GM12878 (cell line): ENCODE measurements at regions not wholly inside any gene's neighbourhood (a gene's known extent, or its start where the extent isn't known, plus 50 kb on each side); places are given as distances from the start of the nearest gene placed in this dataset.

ENCODE experiments used
- ATAC-seq: fragments of 200-7000 bp; cut with Tn5 transposase; 3 replicates; pipeline ENCODE4 v1.9.1; 2020; ENCODE audit warnings: mild to moderate bottlenecking, moderate library complexity
- BruUV-seq: library from RNA; stranded (reverse); fragments of 400-500 nt; replicated peaks from 2 replicates; lab custom pipeline; 2021; lab: Mats Ljungman, UMichigan
- CTCF ChIA-PET: fragments of 300-600 bp; sonication (Branson Sonifier 250); formaldehyde crosslinking; extraction: SDS; loops from one replicate; lab custom pipeline; 2021; ENCODE audit warnings: inconsistent platforms; lab: Yijun Ruan, JAX
- POLR2A ChIA-PET: fragments of 350-600 bp; formaldehyde crosslinking; extraction: SDS; loops from one replicate; lab custom pipeline; 2021; ENCODE audit warnings: inconsistent platforms; lab: Charles Lee
- RAD21 ChIA-PET: fragments of 300-600 bp; sonication (Branson Sonifier 250); formaldehyde crosslinking; loops from one replicate; lab custom pipeline; 2023; ENCODE audit warnings: antibody characterized with exemption; ENCODE audit not compliant: unreplicated experiment; lab: Charles Lee
- SMC1A ChIA-PET: fragments of 300-600 bp; sonication (Branson Sonifier 250); formaldehyde crosslinking; loops from one replicate; lab custom pipeline; 2023; ENCODE audit not compliant: unreplicated experiment, uncharacterized antibody; lab: Charles Lee
- DNase-seq: peaks from one replicate; pipeline ENCODE4 v3.0.0-alpha.2; 2011; ENCODE audit warnings: low read depth, low spot score
- FAIRE-seq: peaks from 3 replicates; lab custom pipeline; 2011; peaks lifted over from hg19 to GRCh38; lab: Jason Lieb, UNC
- H2AFZ ChIP-seq: 2 replicates; pipeline ENCODE4 v1.6.0; 2011; ENCODE audit warnings: low read depth, low read length, control low read depth; ENCODE audit not compliant: control insufficient read depth
- H3K27ac ChIP-seq: 2 replicates; pipeline ENCODE4 v1.5.1; 2011; ENCODE audit warnings: control low read depth; ENCODE audit not compliant: control insufficient read depth, insufficient read depth
- H3K27me3 ChIP-seq, 2 experiments: replicated peaks in 1 of 2; 2 replicates each; pipeline versions ENCODE4 v1.6.0 to v1.6.1; 2011; ENCODE audit warnings: low read length in 1 of 2; ENCODE audit not compliant: control insufficient read depth in 2 of 2, insufficient read depth in 2 of 2
- H3K36me3 ChIP-seq, 2 experiments: 2 replicates each; pipeline ENCODE4 v1.5.1; 2011; ENCODE audit warnings: low read length in 1 of 2; ENCODE audit not compliant: control insufficient read depth in 2 of 2, insufficient read depth in 2 of 2
- H3K4me1 ChIP-seq: 2 replicates; pipeline ENCODE4 v1.6.1; 2011; ENCODE audit warnings: mild to moderate bottlenecking, low read length, moderate library complexity, mixed read lengths; ENCODE audit not compliant: control insufficient read depth, insufficient read depth
- H3K4me2 ChIP-seq: 2 replicates; pipeline ENCODE4 v1.6.0; 2011; ENCODE audit warnings: control low read depth; ENCODE audit not compliant: control insufficient read depth, insufficient read depth
- H3K4me3 ChIP-seq: fragments of 200-600 bp; sonication (generic); 2 replicates; pipeline ENCODE4 v1.5.1; 2016
- H3K79me2 ChIP-seq: 2 replicates; pipeline ENCODE4 v1.6.0; 2011; ENCODE audit warnings: low read length; ENCODE audit not compliant: control insufficient read depth, insufficient read depth
- H3K9ac ChIP-seq: 2 replicates; pipeline ENCODE4 v1.8.0; 2011; ENCODE audit warnings: low read length, control low read depth, mixed read lengths; ENCODE audit not compliant: control insufficient read depth, insufficient read depth
- H3K9me3 ChIP-seq: replicated peaks from 3 replicates; pipeline ENCODE4 v1.5.1; 2011; ENCODE audit warnings: mild to moderate bottlenecking, low read length; ENCODE audit not compliant: control insufficient read depth, insufficient read depth
- H4K20me1 ChIP-seq: 2 replicates; pipeline ENCODE4 v1.6.0; 2011; ENCODE audit not compliant: control insufficient read depth, insufficient read depth
- CBX5 ChIP-seq: sonication (generic); IDR thresholded peaks from 2 replicates; pipeline ENCODE4 v1.6.1; 2016; ENCODE audit warnings: low read depth, moderate library complexity, mild to moderate bottlenecking, inconsistent platforms
- CREM ChIP-seq: IDR thresholded peaks from 2 replicates; pipeline ENCODE4 v1.6.1; 2014; ENCODE audit warnings: antibody characterized with exemption, low read depth
- HSF1 ChIP-seq: fragments of 150-350 bp; IDR thresholded peaks from 2 replicates; pipeline ENCODE4 v1.6.1; 2014; ENCODE audit warnings: mild to moderate bottlenecking, low read depth, low read length
- IKZF1 ChIP-seq: fragments of 450-650 bp; conservative IDR thresholded peaks from 2 replicates; pipeline ENCODE4 v1.6.1; 2017; ENCODE audit warnings: antibody characterized with exemption, mild to moderate bottlenecking
- IRF4 ChIP-seq: IDR thresholded peaks from 2 replicates; pipeline ENCODE4 v1.6.1; 2011; ENCODE audit warnings: low read depth, low read length
- MLLT1 ChIP-seq: fragments of 450-650 bp; IDR thresholded peaks from 2 replicates; pipeline ENCODE4 v1.6.1; 2016; ENCODE audit warnings: mild to moderate bottlenecking
- MYC ChIP-seq: IDR thresholded peaks from 2 replicates; pipeline ENCODE4 v1.6.1; 2011; ENCODE audit warnings: mild to moderate bottlenecking, low read length, moderate library complexity, inconsistent platforms; ENCODE audit not compliant: insufficient read depth, insufficient replicate concordance, insufficient read length, severe bottlenecking
- NFYB ChIP-seq: IDR thresholded peaks from 2 replicates; pipeline ENCODE4 v1.6.1; 2011; ENCODE audit warnings: low read depth, mild to moderate bottlenecking, low read length, improper control_type of control experiment, moderate library complexity; ENCODE audit not compliant: insufficient read depth
- NR2C1 ChIP-seq: fragments of 450-650 bp; IDR thresholded peaks from 2 replicates; pipeline ENCODE4 v1.6.1; 2017; ENCODE audit warnings: antibody characterized with exemption, mild to moderate bottlenecking, moderate library complexity
- PRDM15 ChIP-seq: fragments of 450-650 bp; formaldehyde crosslinking; IDR thresholded peaks from 2 replicates; pipeline ENCODE4 v1.4.0; 2020; ENCODE audit warnings: mild to moderate bottlenecking, moderate library complexity
- RBBP5 ChIP-seq: fragments of 200-600 bp; sonication (generic); conservative IDR thresholded peaks from 2 replicates; pipeline ENCODE4 v1.6.1; 2016
- RUNX3 ChIP-seq: IDR thresholded peaks from 2 replicates; pipeline ENCODE4 v1.6.1; 2012; ENCODE audit warnings: low read length, inconsistent platforms
- SREBF2 ChIP-seq: IDR thresholded peaks from 2 replicates; pipeline ENCODE4 v1.6.1; 2012; ENCODE audit warnings: mild to moderate bottlenecking, low read length
- SUPT20H ChIP-seq: IDR thresholded peaks from 2 replicates; pipeline ENCODE4 v1.6.1; 2011; ENCODE audit warnings: low read depth, mild to moderate bottlenecking, low read length, moderate library complexity, borderline replicate concordance; ENCODE audit not compliant: control insufficient read depth
- TCF3 ChIP-seq: IDR thresholded peaks from 2 replicates; pipeline ENCODE4 v1.6.1; 2012; ENCODE audit warnings: low read depth, mild to moderate bottlenecking, low read length, borderline replicate concordance; ENCODE audit not compliant: insufficient read depth
- ZNF207 ChIP-seq: fragments of 450-650 bp; IDR thresholded peaks from 2 replicates; pipeline ENCODE4 v1.6.1; 2014; ENCODE audit warnings: antibody characterized with exemption, mild to moderate bottlenecking, borderline replicate concordance
- ZNF384 ChIP-seq: IDR thresholded peaks from 2 replicates; pipeline ENCODE4 v1.6.1; 2012; ENCODE audit warnings: low read depth, mild to moderate bottlenecking, low read length, improper control_type of control experiment, borderline replicate concordance
- WGBS: methylation state at CpG from one replicate; pipeline ENCODE4 v1.1.6; 2016; ENCODE audit warnings: low lambda C conversion rate; ENCODE audit not compliant: insufficient replicate concordance, insufficient coverage; ENCODE audit errors: missing lambda C conversion rate; 5-methylcytosine and 5-hydroxymethylcytosine counted together
- in situ Hi-C: fragments of 300-500 bp; cut with MboI; formaldehyde crosslinking; loops from 9 replicates; pipeline ENCODE4 v1.14.3; 2018; ENCODE audit warnings: mixed read lengths
- intact Hi-C: fragments of 100-400 bp; cut with micrococcal nuclease; formaldehyde crosslinking; loops from one replicate; pipeline ENCODE4 v1.14.2; 2022; ENCODE audit not compliant: unreplicated experiment

GRCh38 chr20:17882834-17883591 lies 85.6 kb downstream of the SNX5 start:
- no peaks in the 10 kb centered on the region for H4K20me1 ChIP-seq
- ChIA-PET CTCF (no interaction called here), SMC1A (interaction anchor here (0.9 kb wide), 1 partner anchor 182 kb away, joined by 3 read pairs; no protein-coding TSS in a partner anchor), RAD21 (no interaction called here), POLR2A (no interaction called here)
- H3K36me3 ChIP-seq: no peaks in the 10 kb centered on the region
- ATAC-seq (no peak), FAIRE-seq (no peak), DNase-seq (no peak)
- no peaks in the 10 kb centered on the region for H3K79me2 ChIP-seq
- no peaks in the 10 kb centered on the region for H3K9me3 ChIP-seq
- H3K4me1 ChIP-seq: peaks cover 17% of the 10 kb centered on the region
- H2AFZ ChIP-seq: no peak overlapping the region
- H3K4me2 ChIP-seq: no peak overlapping the region
- BruUV-seq: no TSS peak
- no peak overlapping the region for H3K27ac ChIP-seq
- no peak for TF ChIP-seq NR2C1
- no peak for TF ChIP-seq IKZF1
- no peak for TF ChIP-seq SUPT20H
- no peak for TF ChIP-seq RBBP5
- no peak for TF ChIP-seq NFYB
- no peak for TF ChIP-seq CREM
- no peak for TF ChIP-seq HSF1
- TF ChIP-seq TCF3: no peak
- no peak for TF ChIP-seq ZNF207
- no peak for TF ChIP-seq MYC
- no peak for TF ChIP-seq RUNX3
- no peak for TF ChIP-seq MLLT1
- TF ChIP-seq CBX5: no peak
- TF ChIP-seq SREBF2: no peak
- no peak for TF ChIP-seq ZNF384
- TF ChIP-seq PRDM15: no peak
- TF ChIP-seq IRF4: no peak
- in situ Hi-C loops (no loop called here), intact Hi-C loops (no loop called here)
- no peak overlapping the region for H3K4me3 ChIP-seq
- 52% methylated on average over 10 of the region's 10 CpGs for WGBS
- H3K27me3 ChIP-seq: no peaks in the 10 kb centered on the region
- H3K9ac ChIP-seq: no peak overlapping the region
